ENCODE measurements at regions not wholly inside any gene's neighbourhood (a gene's known extent, or its start where the extent isn't known, plus 50 kb on each side); places are given as distances from the start of the nearest gene placed in this dataset.

- no peak for TF ChIP-seq EP300 (IDR thresholded peaks at IDR 0.05)
- TF ChIP-seq, protein P1, sequence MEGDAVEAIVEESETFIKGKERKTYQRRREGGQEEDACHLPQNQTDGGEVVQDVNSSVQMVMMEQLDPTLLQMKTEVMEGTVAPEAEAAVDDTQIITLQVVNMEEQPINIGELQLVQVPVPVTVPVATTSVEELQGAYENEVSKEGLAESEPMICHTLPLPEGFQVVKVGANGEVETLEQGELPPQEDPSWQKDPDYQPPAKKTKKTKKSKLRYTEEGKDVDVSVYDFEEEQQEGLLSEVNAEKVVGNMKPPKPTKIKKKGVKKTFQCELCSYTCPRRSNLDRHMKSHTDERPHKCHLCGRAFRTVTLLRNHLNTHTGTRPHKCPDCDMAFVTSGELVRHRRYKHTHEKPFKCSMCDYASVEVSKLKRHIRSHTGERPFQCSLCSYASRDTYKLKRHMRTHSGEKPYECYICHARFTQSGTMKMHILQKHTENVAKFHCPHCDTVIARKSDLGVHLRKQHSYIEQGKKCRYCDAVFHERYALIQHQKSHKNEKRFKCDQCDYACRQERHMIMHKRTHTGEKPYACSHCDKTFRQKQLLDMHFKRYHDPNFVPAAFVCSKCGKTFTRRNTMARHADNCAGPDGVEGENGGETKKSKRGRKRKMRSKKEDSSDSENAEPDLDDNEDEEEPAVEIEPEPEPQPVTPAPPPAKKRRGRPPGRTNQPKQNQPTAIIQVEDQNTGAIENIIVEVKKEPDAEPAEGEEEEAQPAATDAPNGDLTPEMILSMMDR (IDR thresholded peaks at IDR 0.05): no peak
- TF ChIP-seq POLR2A (IDR thresholded peaks at IDR 0.05): no peak
Measured at GRCh38 chr10:10273661-10274060, 744.0 kb upstream of the CELF2 start.
